MM.1S (cell line): ENCODE measurements at regions not wholly inside any gene's neighbourhood (a gene's known extent, or its start where the extent isn't known, plus 50 kb on each side); places are given as distances from the start of the nearest gene placed in this dataset.
"Not testable (repeated sequence)": the region's sequence is repeated elsewhere in the genome, so short reads cannot be mapped to it uniquely, and the experiment has no call there.

Source experiments
- EZH2phosphoT487 ChIP-seq: fragments of 300-600 bp; sonication (generic); IDR thresholded peaks from 2 replicates; pipeline ENCODE4 v1.6.1; 2018; ENCODE audit warnings: antibody characterized with exemption, low read length
- TF ChIP-seq, protein P1 (sequence below): fragments of 300-600 bp; sonication (generic); IDR thresholded peaks from 2 replicates; pipeline ENCODE4 v1.5.1; 2016; ENCODE audit warnings: antibody characterized with exemption, low read length, mixed read lengths

DNA sequence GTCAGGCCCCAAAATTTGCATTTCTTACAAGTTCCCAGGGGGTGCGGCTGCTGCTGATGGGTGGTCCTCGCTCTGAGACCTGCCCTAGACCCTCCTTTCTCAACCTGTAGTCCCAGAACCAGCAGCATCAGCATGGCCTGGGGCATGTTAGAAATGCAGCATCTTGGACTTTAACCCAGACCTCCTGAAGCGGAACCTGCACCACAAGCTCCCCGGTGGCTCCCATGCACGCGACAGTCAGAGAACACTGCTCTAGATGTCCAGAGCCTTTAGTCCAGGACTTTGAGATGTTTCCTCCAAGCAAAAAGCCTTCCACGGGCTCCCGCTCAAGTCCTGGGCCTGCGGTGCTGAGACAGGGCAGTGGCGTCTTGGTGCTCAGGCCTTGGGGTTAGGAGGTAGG lies 149.8 kb downstream of the SREK1 start:
- TF ChIP-seq, protein P1, sequence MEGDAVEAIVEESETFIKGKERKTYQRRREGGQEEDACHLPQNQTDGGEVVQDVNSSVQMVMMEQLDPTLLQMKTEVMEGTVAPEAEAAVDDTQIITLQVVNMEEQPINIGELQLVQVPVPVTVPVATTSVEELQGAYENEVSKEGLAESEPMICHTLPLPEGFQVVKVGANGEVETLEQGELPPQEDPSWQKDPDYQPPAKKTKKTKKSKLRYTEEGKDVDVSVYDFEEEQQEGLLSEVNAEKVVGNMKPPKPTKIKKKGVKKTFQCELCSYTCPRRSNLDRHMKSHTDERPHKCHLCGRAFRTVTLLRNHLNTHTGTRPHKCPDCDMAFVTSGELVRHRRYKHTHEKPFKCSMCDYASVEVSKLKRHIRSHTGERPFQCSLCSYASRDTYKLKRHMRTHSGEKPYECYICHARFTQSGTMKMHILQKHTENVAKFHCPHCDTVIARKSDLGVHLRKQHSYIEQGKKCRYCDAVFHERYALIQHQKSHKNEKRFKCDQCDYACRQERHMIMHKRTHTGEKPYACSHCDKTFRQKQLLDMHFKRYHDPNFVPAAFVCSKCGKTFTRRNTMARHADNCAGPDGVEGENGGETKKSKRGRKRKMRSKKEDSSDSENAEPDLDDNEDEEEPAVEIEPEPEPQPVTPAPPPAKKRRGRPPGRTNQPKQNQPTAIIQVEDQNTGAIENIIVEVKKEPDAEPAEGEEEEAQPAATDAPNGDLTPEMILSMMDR: not testable (repeated sequence)
- not testable (repeated sequence) for TF ChIP-seq EZH2phosphoT487
